GM21717 (cell line): ENCODE measurements at regions not wholly inside any gene's neighbourhood (a gene's known extent, or its start where the extent isn't known, plus 50 kb on each side); places are given as distances from the start of the nearest gene placed in this dataset.
"Not testable (repeated sequence)": the region's sequence is repeated elsewhere in the genome, so short reads cannot be mapped to it uniquely, and the experiment has no call there.

Source experiments
- ATAC-seq: cut with Tn5 transposase; IDR thresholded peaks from one replicate; pipeline ENCODE4 v1.9.1; 2021; ENCODE audit warnings: mild to moderate bottlenecking, moderate library complexity; ENCODE audit not compliant: unreplicated experiment

DNA sequence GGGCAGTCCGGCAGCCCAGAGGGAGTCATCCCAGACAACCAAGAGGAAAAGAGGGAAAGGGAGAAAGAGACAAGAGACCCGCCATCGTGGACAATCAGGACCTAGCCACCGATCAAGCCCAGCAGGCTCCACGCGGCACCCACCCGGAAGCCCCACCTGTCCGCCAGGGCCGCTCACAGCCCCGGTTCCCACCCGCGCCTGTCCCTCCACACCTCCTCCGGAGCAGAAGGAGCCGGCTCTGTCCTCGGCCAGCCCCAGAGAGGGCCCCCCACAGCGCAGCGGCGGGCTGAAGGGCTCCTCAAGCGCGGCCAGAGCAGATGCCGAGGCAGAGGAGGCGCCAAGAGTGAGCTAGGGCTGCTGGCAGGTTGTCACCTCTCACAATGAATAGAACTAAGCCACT lies 784.7 kb upstream of the FBXO33 start:
- no peak for ATAC-seq

DNA sequence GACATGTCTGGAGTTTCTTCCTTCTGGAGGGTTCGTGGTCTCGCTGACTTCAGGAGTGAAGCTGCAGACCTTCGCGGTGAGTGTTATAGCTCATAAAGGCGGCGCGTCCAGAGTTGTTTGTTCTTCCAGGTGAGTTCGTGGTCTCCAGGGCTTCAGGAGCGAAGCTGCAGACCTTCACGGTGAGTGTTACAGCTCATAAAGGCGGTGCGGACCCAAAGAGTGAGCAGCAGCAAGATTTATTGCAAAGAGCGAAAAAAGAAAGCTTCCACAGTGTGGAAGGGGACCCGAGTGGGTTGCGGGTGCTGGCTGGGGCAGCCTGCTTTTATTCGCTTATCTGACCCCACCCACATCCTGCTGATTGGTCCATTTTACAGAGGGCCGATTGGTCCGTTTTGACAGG lies 784.2 kb upstream of the FBXO33 start:
- not testable (repeated sequence) for ATAC-seq

DNA sequence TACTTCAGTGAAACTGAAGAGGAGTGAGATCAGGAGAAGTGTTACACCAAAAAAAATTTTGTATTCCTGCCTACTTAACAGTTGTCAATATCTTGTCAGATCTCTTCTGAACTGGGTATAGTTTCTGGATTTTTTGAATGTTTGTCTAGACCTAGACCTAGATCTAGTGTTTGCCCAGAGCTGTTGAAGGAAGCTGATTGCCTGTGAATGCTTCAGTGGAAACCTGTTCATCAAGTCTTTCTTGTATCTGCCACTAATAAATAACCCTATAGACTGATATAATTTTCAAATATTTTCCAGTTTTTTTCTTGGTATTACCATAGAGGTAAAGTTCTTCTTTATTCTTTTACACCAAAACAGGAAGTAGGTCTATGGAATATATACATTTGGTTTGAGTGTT lies 781.5 kb upstream of the FBXO33 start:
- no peak for ATAC-seq

DNA sequence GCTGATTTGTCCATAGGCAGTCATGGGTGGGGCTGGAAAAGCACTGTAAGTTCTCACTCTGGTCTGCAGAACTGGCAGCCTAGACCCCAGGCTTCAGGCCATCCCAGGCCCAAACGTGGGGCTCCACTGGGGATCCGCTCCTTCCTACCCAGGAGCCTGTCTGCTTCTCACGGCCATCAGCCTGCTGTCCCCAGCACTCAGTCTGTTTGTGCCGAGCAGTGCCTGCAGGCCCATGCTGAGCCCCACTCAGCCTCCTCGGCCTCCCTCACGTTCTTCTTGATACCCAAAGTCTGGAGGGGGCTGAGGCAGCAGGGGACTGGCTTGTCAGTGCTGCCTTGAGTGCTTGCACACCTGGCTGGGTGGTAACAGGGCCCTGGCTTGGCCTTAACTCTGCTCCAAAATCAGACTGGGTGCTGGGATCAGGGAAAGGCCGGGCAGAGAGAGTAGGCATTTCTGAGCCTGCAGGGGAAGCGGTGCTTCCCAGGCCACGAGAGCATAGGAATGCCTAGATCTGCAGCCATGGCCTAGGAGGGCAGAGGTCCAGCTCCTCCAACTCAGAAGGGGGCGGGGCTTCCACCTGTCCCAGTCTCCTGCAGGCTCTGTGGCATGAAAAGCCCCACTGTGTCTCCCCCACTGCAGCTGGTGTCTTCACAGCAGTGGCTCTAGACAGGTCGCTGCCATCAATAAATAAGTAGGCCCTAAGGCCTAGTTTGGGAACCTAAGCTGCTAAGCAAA lies 772.4 kb upstream of the FBXO33 start:
- ATAC-seq, result no peak

DNA sequence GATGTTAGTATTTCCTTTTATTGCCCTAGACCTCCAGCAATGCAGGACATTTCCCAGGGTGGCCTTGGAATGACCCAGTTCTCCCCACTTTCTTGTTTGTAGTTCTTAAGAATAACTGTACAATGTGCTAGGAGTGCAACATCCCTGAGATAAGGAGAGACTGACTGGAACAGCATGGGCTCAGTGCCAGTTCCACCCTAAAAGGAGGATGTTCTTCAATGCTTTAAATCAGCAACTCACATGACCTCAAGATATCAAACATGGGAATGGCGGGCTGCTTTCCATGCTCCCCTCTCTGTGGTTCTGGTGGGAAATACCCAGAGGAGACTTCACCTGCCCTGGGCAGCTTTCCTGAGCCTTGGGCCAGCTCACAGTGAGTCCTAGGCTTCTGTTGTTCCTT lies 766.9 kb upstream of the FBXO33 start:
- ATAC-seq, result no peak

DNA sequence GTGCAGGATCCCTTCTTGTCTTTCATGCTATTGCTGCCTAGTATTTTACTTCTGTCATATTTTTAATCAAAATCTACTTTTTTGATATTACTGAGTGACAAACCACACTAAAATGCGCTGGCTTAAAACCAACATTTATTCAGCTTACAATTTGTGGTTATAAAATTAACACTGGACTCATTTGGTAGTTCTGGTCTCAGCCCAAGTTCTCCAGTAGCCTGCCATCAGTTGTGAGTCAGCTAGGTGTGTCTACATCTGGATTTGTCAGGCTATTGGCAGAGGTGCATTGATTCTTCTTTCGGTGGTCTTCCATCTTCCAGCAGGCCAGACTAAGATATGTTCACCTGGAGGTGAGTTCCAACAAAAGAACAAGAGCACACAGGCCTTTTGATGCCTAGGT lies 765.1 kb upstream of the FBXO33 start:
- ATAC-seq, result no peak

DNA sequence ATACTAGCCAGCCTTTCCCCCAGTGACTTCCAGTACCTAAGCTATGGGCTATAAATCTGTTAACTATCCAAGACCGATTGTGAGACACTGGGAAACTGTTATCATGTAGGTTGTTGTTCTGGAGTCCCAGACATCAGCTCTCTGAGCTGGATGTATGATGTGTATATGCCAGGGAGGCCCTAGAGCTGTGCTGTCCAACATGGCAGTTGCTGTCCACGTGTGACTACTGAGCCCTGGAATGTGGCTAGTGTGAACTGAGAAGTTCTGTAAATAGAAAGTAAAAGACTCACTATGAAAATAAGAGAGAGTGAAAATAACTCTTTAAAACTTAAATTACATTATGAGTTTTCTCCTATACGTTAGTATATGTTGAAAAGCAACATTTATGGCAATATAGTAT lies 755.8 kb upstream of the FBXO33 start:
- no peak for ATAC-seq

DNA sequence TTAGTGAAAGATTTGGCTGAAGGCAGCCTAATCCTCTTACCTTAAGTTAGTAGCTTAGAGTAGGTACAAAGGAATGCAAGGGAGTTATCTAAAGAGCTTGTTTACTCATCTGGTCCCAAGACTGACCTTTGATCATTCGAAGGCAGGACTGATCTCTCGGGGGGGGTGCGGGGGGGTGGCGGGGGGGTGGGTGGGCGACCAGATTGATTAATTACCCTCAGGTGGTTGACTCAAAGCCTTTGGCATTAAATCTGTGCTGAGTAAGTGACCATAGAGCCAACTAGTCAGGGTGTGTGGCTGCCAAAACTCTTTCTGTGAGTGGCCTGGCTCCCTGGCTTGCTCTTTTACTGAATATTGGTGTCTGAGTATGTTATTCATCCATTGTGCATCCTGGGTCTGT lies 731.9 kb upstream of the FBXO33 start:
- ATAC-seq, result no peak

DNA sequence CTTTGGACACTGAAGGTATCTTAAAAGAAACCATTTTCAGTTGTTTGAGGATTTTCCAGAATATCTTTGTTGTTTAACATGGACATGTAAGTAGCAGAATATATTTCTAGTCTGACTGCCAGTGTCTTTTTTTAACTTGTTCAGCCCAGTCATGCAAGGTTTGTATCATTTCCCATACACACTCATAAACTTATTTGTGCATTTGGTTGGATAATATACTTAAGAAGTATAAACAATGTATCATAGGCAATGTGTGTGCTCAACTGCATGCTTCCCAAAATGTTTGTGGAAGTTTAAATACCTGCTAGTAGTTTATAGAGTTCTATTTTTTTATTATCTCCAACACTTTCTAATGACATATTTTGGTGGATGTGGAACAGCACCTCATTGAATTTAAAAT lies 707.4 kb upstream of the FBXO33 start:
- no peak for ATAC-seq

DNA sequence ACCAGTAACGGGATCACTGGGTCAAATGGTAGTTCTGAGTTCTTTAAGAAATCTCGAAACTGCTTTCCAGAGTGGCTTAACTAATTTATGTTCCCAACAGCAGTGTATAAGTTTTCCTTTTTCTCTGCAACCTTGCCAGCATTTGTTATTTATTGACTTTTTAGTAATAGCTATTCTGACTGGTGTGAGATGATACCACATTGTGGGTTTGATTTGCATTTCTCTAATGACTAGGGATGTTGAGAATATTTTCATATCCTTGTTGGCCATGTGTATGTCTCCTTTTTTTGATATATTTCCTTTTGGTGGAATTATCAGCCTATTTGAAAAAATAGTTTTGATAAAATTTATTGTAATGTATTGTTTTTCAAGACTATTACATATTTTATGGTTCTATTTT lies 701.2 kb upstream of the FBXO33 start:
- no peak for ATAC-seq

DNA sequence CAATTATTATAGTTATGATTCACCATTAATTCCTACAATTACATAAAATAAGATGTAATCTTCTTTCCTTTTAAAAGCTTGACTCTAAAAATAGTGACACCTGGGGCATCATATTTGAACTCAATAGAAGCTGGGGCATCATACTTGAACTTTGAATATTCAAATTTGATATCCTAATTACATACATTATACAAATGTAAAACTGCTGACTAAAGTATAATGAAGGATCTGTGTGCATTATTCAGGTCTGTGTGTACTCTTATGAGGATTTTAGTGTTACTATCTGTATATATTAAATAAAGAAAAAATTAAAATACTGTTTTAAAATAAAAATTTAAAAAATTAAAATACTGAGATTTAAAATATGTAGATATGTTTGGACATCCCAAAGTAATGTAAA lies 696.9 kb upstream of the FBXO33 start:
- ATAC-seq, result no peak

DNA sequence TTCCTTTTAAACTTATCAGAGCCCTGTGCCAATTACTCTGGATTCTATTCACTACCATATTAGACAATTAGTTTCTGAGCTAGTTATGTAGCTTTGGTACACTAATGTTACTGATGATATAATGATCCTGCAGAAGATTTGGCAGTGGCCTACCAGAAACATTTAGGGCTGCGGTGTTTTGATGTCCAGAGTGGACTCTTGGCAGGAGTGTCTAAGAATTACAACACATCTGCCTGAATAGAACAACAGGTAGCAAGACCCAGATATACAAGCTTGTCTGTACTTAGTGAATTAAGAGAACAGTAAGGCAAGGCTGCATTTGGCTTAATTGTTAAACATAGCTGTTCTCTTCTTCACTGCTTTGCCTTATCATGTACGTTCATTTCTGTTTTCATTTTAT lies 691.6 kb upstream of the FBXO33 start:
- ATAC-seq, result no peak

DNA sequence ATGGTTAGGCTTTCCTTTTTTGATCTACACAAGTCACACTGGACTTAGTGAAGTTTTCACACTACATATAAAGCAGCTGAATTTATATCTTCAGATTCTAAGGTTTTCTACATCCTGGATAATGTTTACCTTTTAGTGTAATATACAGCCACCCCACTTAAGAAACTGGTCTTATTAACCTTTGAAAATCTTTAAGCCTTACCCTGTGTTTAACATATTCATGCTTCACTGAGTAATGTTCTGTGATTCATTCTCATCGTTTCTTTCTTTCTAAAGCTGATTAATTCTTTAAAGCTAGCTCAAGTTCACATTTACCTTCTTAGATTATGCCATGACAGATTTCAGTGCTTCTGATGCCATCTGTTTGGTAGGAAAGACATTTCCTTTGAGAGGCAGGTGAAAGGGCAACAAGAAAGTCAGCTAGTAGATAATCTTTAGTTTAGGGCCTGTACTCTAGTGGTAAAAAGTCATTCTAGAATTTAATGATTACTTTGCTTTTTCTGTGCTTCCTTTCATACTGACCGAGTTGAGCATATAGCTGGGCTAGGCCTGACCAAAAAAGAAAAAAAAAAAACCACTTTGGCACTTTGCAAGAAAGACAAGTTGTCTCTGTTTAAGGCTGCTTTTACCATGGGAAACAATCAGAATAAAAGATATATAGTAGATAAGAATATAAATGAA lies 690.9 kb upstream of the FBXO33 start:
- no peak for ATAC-seq

DNA sequence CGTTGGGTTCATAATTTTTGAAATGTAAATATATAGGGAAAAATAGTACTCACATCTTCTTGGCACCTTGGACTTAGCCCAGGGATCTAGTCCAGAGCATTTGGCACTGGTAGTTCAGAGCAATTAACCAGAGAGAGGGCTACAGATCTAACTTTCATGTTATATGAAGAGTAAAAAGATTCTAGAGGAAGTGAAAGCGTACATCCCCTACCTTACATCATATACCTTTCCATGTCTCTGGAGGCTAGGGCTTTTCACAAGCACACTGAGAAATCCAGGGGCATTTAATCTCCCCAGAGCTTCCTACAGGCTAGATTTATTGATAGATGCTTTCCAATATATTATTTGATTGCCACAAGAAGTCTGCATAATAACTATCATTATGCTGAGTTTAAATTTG lies 687.5 kb upstream of the FBXO33 start:
- ATAC-seq, result no peak

DNA sequence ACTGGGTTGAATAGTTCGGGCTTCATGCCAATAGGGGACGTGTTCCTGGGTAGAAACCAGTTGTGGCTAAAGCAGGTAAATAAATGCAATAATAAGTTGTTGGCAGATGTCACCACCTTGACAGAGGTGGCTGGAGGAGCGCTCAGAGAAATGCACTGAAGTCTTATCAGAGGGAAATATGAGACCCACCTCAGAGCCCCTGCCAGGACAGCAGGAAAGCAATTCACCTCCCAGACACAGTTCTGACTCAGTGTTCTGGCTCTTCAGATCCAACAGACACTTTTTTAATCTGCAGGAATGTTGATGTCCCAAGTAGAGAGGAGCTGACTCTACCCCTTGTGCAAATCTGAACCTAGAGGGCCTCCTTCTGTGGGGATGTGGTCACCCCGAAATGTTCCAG lies 687.1 kb upstream of the FBXO33 start:
- ATAC-seq, result no peak

DNA sequence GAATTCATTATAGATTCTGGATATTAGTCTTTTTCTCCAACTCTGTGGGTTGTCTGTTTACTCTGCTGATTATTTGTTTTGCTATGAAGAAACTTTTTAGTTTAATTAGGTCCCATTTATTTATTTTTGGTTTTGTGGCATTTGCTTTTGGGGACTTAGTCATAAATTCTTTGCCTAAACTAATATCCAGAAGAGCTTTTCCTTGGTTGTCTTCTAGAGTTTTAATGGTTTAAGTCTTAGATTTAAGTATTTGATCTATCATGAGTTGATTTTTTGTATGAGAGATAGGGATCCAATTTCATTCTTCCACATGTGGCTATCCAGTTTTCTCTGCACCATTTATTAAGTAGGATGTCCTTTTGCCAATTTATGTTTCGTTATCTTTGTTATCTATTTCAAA lies 683.4 kb upstream of the FBXO33 start:
- no peak for ATAC-seq

DNA sequence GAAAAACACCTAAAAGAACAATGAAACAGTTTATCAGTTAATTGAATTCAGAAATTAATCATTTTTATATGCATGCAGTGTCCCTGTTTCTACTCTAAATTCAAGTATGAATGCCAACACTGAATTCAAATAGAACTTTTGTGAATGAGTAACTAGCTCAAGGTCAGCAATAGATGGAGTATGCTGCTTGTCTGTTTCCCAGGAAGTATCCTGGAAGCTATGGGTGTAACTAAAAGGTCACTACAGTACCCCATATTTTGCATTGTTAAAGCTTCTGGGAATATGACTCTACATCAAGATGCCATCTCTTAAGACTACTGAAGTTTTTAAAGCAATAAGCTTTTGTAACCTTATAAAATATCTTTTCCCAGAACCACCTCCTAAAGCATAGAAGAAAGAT lies 681.4 kb upstream of the FBXO33 start:
- ATAC-seq, result no peak

DNA sequence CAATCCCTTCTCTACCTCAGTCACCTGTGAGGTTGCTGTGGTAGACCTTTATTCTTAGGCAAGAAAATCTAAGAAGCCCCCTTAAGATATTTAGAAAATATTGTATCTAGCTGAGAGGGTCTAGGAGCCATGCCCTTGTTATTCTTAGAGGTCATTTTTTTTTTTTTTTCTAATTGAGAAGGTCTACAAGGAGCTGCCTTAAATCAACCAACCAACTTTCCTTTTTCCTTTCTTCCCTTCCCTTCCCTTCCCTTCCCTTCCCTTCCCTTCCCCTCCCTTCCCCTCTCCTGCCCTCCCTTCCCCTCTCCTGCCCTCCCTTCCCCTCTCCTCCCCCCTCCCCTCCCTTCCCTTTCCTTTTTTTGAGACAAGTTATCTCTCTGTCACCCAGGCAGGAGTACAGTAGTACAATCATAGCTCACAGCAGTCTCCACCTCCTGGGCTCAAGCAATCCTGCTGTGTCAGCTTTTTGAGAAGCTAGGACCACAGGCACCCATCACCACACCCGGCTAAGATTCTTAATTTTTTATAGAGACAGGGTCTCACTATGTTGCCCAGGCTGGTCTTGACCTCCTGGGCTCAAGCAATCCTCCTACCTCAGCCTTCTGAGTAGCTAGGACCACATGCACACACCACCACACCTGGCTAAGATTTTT lies 668.4 kb upstream of the FBXO33 start:
- no peak for ATAC-seq

DNA sequence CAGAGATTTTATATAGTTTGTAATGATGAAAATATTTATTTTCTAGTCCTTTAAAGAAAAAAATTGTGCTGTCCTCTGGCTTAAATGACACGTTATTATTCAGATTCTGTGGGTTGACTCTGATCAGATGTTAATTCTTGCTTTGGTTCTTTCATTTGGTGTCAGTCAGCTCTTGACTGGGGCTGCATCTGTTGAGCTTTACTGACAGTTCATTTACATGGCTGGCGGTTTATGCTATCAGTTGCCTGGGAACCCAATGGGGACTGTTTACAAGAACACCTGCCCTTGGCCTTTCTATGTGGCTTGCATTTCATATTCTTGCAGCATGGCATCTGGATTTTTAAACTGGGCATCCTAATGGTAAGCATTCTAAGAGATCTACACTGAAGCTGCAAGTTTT lies 667.1 kb upstream of the FBXO33 start:
- ATAC-seq, result no peak

DNA sequence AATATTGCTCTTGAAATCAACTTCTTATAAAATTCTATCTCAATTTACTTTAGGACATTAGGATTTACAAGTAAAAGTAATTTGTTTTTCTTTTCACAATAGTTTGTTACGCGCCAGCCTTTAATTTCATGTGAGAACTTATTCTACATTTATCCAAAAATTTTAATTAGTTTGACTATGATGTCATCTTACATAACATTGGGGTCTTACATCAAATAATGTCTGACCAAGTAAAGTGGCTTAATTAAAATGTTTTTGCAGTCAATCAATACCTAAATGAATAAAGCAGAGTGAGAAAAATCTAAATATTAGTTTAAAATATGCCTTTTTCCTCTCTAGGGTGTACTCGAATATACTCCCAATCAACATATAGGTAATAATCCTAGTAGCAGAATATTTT lies 666.2 kb upstream of the FBXO33 start:
- ATAC-seq, result no peak

DNA sequence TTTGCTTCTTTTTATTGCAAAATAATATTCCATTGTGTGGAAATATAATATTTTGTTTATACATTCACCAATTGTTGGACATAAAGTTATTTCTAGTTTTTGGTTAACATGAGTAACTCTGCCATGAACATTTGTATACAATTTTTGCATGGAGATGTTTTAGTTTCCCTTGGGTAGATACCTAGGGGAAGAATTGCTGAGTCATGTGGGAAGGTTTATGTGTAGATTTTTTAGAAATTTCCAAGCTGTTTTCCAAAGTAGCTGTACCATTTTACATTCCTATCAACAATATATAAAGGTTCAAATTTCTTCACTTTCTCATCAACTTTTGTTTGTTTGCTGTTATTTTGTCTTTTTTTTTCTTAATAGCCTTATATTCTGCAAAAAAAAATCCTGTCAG lies 664.7 kb upstream of the FBXO33 start:
- ATAC-seq, result no peak

DNA sequence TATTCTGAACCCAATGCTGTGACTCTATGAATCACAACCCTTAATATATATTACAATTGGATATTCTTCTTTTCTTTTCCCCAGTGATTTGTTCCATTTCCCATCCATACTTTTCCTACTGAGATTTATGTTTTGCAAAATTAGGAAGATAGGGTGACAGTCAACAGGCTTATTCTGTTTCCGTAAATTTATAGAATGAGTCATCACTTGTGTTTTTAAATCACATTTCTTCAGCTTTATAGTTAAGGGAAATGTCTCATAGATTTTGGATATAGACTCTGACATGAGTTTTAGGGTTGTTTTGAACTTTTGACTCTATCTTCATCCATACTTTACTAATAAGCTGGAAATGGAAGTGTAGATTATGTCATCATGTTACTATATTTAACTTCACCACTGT lies 661.6 kb upstream of the FBXO33 start:
- no peak for ATAC-seq
